Activated CD8-positive, alpha-beta memory T cell treated with anti-CD3 and anti-CD28 coated beads, Interleukin-2, amount 10 ng/mL, durations not matched to agents 7 days and 5 days (primary cell): ENCODE measurements at regions not wholly inside any gene's neighbourhood (a gene's known extent, or its start where the extent isn't known, plus 50 kb on each side); places are given as distances from the start of the nearest gene placed in this dataset.

Source experiments
- ATAC-seq: fragments of 150-1000 bp; cut with Tn5 transposase; one replicate; pipeline ENCODE4 v1.10.0; 2021; ENCODE audit warnings: moderate library complexity
- CTCF ChIA-PET: fragments of 350-600 bp; sonication (Branson Sonifier 250); formaldehyde crosslinking; loops from one replicate; lab custom pipeline; 2021; ENCODE audit warnings: antibody characterized with exemption; lab: Charles Lee
- DNase-seq: peaks from one replicate; pipeline ENCODE4 v3.0.0-alpha.2; 2020
- H3K27ac Mint-ChIP-seq: one replicate; pipeline ENCODE4 v1.8.0; 2021; ENCODE audit warnings: mild to moderate bottlenecking, mixed read lengths
- H3K27me3 Mint-ChIP-seq: one replicate; pipeline ENCODE4 v1.8.0; 2021; ENCODE audit warnings: mixed read lengths
- H3K36me3 Mint-ChIP-seq: one replicate; pipeline ENCODE4 v1.8.0; 2021; ENCODE audit warnings: mild to moderate bottlenecking, mixed read lengths
- H3K4me1 Mint-ChIP-seq: one replicate; pipeline ENCODE4 v1.8.0; 2021; ENCODE audit warnings: mixed read lengths
- H3K4me3 Mint-ChIP-seq: one replicate; pipeline ENCODE4 v1.8.0; 2021; ENCODE audit warnings: mild to moderate bottlenecking, moderate library complexity, mixed read lengths
- H3K9me3 Mint-ChIP-seq: one replicate; pipeline ENCODE4 v1.8.0; 2022; ENCODE audit warnings: low read depth, mixed read lengths

DNA sequence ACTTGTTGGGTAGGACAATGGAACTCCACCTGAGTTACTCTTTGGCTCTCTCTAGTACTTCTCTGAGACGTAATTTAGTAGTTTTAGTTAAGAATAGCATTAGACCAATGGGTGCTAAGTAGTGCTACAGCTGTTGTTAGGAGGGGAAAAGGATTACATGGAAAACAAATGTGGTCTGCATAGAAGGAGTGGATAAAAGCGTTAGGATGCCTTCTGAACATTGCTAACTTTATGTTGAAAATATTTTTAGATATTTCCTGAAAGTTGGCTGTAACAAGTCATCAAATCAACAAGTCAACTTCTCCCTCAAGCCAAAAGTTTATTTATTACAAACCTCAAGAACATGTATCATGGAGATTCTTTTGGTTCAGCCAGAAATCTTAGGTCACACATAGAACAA, 409.5 kb upstream of the MEF2C start:
- H3K27ac Mint-ChIP-seq: no peak overlapping the region
- no peaks in the 10 kb centered on the region for H3K36me3 Mint-ChIP-seq
- no peaks in the 10 kb centered on the region for H3K9me3 Mint-ChIP-seq
- DNase-seq (no peak), ATAC-seq (no peak)
- no peak overlapping the region for H3K4me3 Mint-ChIP-seq
- no peaks in the 10 kb centered on the region for H3K27me3 Mint-ChIP-seq
- CTCF ChIA-PET: no interaction called here
- no peaks in the 10 kb centered on the region for H3K4me1 Mint-ChIP-seq

DNA sequence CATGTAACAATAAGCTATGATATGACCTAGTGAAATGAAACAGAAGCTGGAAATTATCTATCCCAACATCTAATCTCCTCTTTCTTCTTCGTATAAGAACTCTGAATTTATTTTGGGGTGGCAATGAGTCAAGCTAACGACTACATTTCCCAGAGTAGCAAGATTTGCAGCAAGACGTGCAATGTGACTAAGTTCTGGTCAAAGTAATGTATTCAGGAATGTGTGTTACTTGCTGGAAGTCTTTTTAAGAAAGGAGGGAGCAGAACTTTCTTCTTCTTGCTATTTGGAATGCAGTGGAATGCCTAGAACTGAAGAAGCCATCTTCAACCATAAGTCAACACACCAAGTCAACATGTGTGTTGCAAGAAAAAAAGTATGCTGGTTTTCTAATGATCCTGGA, 406.6 kb upstream of the MEF2C start:
- no peaks in the 10 kb centered on the region for H3K27me3 Mint-ChIP-seq

DNA sequence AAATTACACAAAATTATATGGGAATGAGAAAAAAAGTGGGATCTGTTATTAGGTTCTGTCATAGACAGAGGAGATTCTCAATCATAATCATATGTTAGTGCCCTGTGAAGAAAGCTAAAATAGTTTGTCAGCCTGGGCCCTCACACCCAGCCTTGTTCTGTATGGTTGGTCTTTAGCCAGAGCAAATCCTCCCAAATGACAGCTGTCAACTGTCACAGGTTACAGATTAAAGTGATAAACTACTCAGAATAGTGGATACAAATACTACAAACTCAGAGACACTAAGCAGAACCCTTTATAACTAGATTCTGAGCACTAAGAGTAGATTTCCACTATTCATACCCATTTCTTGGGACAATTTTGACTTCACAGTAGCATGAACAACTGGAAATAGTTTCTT, 405.0 kb upstream of the MEF2C start:
- Mint-ChIP-seq H3K9me3 (no peaks in the 10 kb centered on the region), H3K36me3 (no peaks in the 10 kb centered on the region), H3K27me3 (no peaks in the 10 kb centered on the region), H3K4me1 (no peaks in the 10 kb centered on the region), H3K27ac (no peak overlapping the region), H3K4me3 (no peak overlapping the region)
- DNase-seq (no peak), ATAC-seq (no peak)
- CTCF ChIA-PET: no interaction called here

More for the DNA sequence above, 406.6 kb upstream of the MEF2C start:
- DNase-seq: no peak
- Mint-ChIP-seq H3K4me3 (no peak overlapping the region), H3K4me1 (no peaks in the 10 kb centered on the region), H3K27ac (no peak overlapping the region), H3K9me3 (no peaks in the 10 kb centered on the region), H3K36me3 (no peaks in the 10 kb centered on the region)
- no peak for ATAC-seq
- CTCF ChIA-PET: no interaction called here

- DNase-seq (no peak), ATAC-seq (no peak)
- Mint-ChIP-seq H3K27ac (no peak overlapping the region), H3K27me3 (no peaks in the 10 kb centered on the region), H3K36me3 (no peaks in the 10 kb centered on the region), H3K4me3 (no peak overlapping the region), H3K4me1 (no peaks in the 10 kb centered on the region), H3K9me3 (no peaks in the 10 kb centered on the region)
- CTCF ChIA-PET: no interaction called here
Observed at GRCh38 chr5:89286320-89286719, 403.3 kb upstream of the MEF2C start.

DNA sequence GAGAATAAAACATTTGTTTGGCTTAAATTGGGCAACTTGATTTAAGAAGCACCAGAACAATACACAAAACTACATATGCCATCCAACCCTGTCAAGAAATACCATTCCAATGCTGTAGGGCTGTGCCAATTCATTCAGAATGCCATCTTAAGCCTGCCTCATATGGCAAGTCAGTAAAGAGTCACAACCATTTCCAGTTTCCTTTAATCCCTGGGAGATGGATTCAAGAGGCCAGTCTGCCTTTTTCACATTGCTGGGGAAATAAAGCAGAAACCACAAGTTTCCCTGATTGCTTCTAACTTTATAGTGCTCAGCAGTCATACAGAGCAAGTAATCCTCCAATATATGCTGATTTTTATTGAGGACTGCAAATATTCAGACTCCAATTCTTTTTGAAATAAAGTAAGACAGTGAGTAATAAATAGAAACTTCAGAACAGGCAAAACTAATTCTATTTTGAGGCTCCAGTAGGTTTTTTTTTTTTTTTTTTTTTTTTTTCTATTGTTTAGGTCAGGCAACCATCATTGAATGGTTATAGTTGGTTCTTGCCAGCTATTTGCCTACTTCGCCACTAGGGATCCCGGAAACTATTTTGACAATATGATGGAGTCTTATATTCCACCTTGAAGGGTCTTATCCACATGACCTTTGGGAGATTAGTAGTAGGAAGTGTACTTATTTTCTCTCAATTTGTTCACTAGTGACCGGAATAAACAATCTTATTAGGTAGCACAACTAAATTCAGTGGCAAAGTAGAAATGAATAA, 400.9 kb upstream of the MEF2C start:
- Mint-ChIP-seq H3K27ac (no peak overlapping the region), H3K4me1 (no peaks in the 10 kb centered on the region), H3K36me3 (no peaks in the 10 kb centered on the region), H3K9me3 (no peaks in the 10 kb centered on the region), H3K27me3 (no peaks in the 10 kb centered on the region), H3K4me3 (no peak overlapping the region)
- ATAC-seq (no peak), DNase-seq (no peak)
- CTCF ChIA-PET: no interaction called here

DNA sequence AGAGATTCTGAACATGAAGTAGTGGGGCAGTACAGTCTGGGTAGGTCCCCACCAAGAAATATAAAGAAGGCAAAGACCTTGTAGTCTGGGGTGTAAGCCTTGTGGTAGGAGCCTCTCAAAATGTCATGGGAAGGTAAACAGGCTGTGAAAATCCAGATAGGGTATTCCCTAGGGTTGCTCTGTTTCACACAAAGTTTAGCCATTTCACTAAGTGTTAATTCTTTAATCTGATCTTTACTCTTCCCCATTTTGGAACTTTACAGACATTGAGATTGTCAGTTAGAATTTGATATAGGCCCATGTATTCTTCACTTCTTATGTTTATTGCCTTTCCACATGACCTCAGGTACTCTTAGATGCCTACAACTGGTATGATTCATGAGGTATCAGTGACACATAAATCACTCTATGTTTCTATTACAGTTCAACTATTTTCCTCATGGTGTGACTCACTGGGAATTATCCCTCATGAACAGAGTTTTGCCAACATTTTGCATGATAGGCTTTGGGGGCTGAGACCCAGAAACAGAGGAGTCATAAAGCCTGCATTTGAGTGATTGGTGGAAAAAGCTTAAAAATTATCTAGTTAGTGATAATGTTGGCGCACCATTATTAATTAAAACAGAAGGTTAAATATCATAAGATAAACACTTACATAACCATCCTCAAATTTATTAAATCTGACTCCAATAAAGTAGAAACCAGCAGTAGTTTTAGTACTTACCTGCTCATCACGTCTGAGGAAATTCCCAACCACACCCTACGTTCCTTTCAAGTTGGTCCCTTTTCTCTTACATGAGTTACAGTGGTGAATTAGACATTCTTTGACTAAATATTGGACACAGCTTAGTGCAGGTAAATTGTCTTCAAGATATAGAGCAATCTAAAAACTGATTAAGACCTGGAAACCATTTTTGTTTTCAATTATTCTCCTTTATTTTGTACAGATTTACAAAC, 399.8 kb upstream of the MEF2C start:
- Mint-ChIP-seq H3K27me3 (no peaks in the 10 kb centered on the region), H3K4me3 (no peak overlapping the region), H3K4me1 (no peaks in the 10 kb centered on the region), H3K9me3 (no peaks in the 10 kb centered on the region), H3K36me3 (no peaks in the 10 kb centered on the region), H3K27ac (no peak overlapping the region)
- ATAC-seq: no peak
- no peak for DNase-seq
- CTCF ChIA-PET: no interaction called here

- Mint-ChIP-seq H3K4me3 (no peak overlapping the region), H3K27ac (no peak overlapping the region), H3K9me3 (no peaks in the 10 kb centered on the region), H3K36me3 (no peaks in the 10 kb centered on the region), H3K4me1 (no peaks in the 10 kb centered on the region), H3K27me3 (no peaks in the 10 kb centered on the region)
- DNase-seq (no peak), ATAC-seq (no peak)
- CTCF ChIA-PET: no interaction called here
Observed at GRCh38 chr5:89281766-89282553, 399.0 kb upstream of the MEF2C start.

- Mint-ChIP-seq H3K4me3 (no peak overlapping the region), H3K27me3 (no peaks in the 10 kb centered on the region), H3K4me1 (no peaks in the 10 kb centered on the region), H3K9me3 (no peaks in the 10 kb centered on the region), H3K27ac (no peak overlapping the region), H3K36me3 (no peaks in the 10 kb centered on the region)
- CTCF ChIA-PET: no interaction called here
- DNase-seq (no peak), ATAC-seq (no peak)
Observed at GRCh38 chr5:89281211-89281610, 398.2 kb upstream of the MEF2C start.

GRCh38 chr5:89280103-89281037, 397.4 kb upstream of the MEF2C start:
- no peaks in the 10 kb centered on the region for H3K9me3 Mint-ChIP-seq
- H3K27ac Mint-ChIP-seq: no peak overlapping the region
- no peak for ATAC-seq
- H3K36me3 Mint-ChIP-seq: no peaks in the 10 kb centered on the region
- no peaks in the 10 kb centered on the region for H3K4me1 Mint-ChIP-seq
- CTCF ChIA-PET: no interaction called here
- no peak for DNase-seq
- no peaks in the 10 kb centered on the region for H3K27me3 Mint-ChIP-seq
- H3K4me3 Mint-ChIP-seq: no peak overlapping the region

GRCh38 chr5:89279391-89280036, 396.5 kb upstream of the MEF2C start:
- CTCF ChIA-PET: no interaction called here
- no peaks in the 10 kb centered on the region for H3K27me3 Mint-ChIP-seq
- no peak overlapping the region for H3K4me3 Mint-ChIP-seq
- H3K36me3 Mint-ChIP-seq: no peaks in the 10 kb centered on the region
- no peaks in the 10 kb centered on the region for H3K4me1 Mint-ChIP-seq
- H3K27ac Mint-ChIP-seq: no peak overlapping the region
- no peak for DNase-seq
- H3K9me3 Mint-ChIP-seq: no peaks in the 10 kb centered on the region
- ATAC-seq: no peak

GRCh38 chr5:89277816-89278215, 394.8 kb upstream of the MEF2C start:
- no peaks in the 10 kb centered on the region for H3K36me3 Mint-ChIP-seq
- no peak for DNase-seq
- H3K9me3 Mint-ChIP-seq: no peaks in the 10 kb centered on the region
- H3K27ac Mint-ChIP-seq: no peak overlapping the region
- no peak for ATAC-seq
- H3K4me1 Mint-ChIP-seq: no peaks in the 10 kb centered on the region
- H3K4me3 Mint-ChIP-seq: no peak overlapping the region
- H3K27me3 Mint-ChIP-seq: no peaks in the 10 kb centered on the region
- CTCF ChIA-PET: no interaction called here

GRCh38 chr5:89276566-89277305, 393.8 kb upstream of the MEF2C start:
- ATAC-seq: no peak
- Mint-ChIP-seq H3K4me1 (no peaks in the 10 kb centered on the region), H3K27me3 (no peaks in the 10 kb centered on the region), H3K36me3 (no peaks in the 10 kb centered on the region), H3K27ac (no peak overlapping the region), H3K4me3 (no peak overlapping the region), H3K9me3 (no peaks in the 10 kb centered on the region)
- no peak for DNase-seq
- CTCF ChIA-PET: no interaction called here
